GM12891 (cell line): ENCODE measurements at regions not wholly inside any gene's neighbourhood (a gene's known extent, or its start where the extent isn't known, plus 50 kb on each side); places are given as distances from the start of the nearest gene placed in this dataset.

Source experiments
- DNase-seq: peaks from one replicate; pipeline ENCODE4 v3.0.0; 2011; ENCODE audit warnings: low spot score; ENCODE audit not compliant: insufficient read length
- FAIRE-seq: peaks from 2 replicates; lab custom pipeline; 2011; peaks lifted over from hg19 to GRCh38; lab: Jason Lieb, UNC
- PAX5 ChIP-seq: IDR thresholded peaks from 2 replicates; pipeline ENCODE4 v1.6.1; 2011; ENCODE audit warnings: low read length, moderate library complexity, mild to moderate bottlenecking; ENCODE audit not compliant: insufficient read depth, severe bottlenecking
- POLR2A ChIP-seq: IDR thresholded peaks from 2 replicates; pipeline ENCODE4 v1.6.1; 2011; ENCODE audit warnings: low read depth, low read length, control low read depth
- POLR2AphosphoS5 ChIP-seq: IDR thresholded peaks from 2 replicates; pipeline ENCODE4 v1.6.1; 2011; ENCODE audit warnings: low read depth, low read length, control low read depth
- POU2F2 ChIP-seq: IDR thresholded peaks from 2 replicates; pipeline ENCODE4 v1.6.1; 2011; ENCODE audit warnings: low read depth, mild to moderate bottlenecking, control low read depth, low read length, moderate library complexity
- SPI1 ChIP-seq: IDR thresholded peaks from 2 replicates; pipeline ENCODE4 v1.6.1; 2011; ENCODE audit warnings: low read depth, low read length, control low read depth
- TAF1 ChIP-seq: IDR thresholded peaks from 2 replicates; pipeline ENCODE4 v1.6.1; 2011; ENCODE audit warnings: low read depth, low read length, control low read depth

DNA sequence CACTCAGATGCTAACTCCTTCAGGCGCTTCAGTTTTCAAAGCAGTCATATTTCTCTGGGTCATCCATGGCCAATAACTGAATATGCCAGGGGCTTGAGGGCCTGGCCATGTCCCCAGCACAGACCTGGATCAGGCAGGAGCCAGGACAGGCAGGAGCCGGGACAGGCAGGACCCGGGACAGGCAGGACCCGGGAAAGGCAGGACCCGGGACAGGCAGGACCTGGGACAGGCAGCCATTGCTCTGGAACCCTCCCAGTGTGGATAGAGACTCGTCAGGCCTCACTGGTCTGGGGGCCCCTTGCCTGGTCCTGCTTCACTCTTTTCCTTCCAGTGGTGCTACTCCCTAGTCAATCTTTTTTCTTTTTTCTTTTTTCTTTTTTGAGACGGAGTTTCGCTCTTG lies 117.5 kb upstream of the TEX51 start:
- DNase-seq: no peak
- no peak for FAIRE-seq
- no peak for TF ChIP-seq SPI1
- no peak for TF ChIP-seq POLR2AphosphoS5
- TF ChIP-seq POLR2A: no peak
- no peak for TF ChIP-seq PAX5
- no peak for TF ChIP-seq POU2F2
- no peak for TF ChIP-seq TAF1

DNA sequence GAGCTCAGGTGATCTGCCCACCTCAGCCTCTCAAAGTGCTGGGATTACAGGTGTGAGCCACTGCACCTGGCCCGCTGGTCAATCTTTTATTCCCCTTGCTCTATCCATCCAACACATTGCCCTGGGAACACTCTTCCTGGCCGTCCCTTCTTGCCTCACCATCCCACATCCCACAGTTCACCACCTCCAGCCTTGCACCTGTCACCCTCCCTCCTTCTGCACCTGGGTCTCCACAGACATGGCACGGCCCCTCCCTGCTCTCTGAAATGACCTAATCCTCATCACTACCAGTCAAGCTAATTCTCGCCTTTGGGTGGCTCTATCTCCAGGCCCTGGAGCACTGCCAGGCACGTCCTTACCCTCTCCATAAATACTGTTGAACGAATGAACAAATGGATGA lies 116.9 kb upstream of the TEX51 start:
- no peak for DNase-seq
- no peak for TF ChIP-seq POU2F2
- no peak for TF ChIP-seq PAX5
- no peak for TF ChIP-seq POLR2A
- TF ChIP-seq SPI1: no peak
- no peak for FAIRE-seq

DNA sequence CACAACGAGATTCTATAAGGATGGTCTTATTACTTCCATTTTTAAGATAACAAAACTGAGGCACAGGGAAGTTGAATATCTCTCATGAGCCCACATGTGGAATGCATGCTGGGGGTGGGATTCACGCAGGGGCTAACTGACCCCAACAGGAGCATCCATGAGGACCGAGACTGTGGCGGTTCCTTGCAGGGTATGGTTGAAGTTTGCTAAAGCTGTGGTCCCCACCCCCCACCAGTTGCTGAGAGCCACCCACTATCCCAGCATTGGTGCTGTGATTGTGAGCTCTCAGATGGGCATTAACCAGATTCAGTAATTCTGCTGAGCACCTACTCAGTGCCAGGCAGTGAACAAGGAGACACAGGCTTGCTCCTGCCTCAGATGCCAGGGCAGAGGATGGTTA lies 116.0 kb upstream of the TEX51 start:
- TF ChIP-seq POLR2AphosphoS5 (no peak), TAF1 (no peak), SPI1 (no peak), PAX5 (no peak), POLR2A (no peak), POU2F2 (no peak)
- DNase-seq (no peak), FAIRE-seq (no peak)

DNA sequence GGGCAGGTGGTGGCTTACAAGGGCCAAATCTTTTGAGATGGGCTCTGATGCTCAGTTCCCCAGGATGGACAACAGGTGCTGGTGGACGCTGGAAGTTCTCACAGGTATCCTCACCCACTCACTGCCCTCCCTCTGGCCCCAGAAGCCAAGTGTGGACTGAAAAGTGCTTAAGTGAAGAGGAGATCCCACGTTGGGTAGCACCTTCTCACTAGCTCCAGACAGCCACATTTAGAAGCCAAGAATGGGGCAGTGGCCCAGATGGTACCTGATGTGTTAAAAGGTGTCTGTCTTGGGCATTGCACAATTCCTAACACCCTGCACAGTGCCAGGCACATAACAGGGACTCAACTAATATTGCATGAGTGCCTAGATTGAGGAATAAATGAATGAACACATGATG lies 115.3 kb upstream of the TEX51 start:
- FAIRE-seq: no peak
- DNase-seq: no peak
- TF ChIP-seq POLR2AphosphoS5 (no peak), POU2F2 (no peak), PAX5 (no peak), POLR2A (no peak), SPI1 (no peak), TAF1 (no peak)

DNA sequence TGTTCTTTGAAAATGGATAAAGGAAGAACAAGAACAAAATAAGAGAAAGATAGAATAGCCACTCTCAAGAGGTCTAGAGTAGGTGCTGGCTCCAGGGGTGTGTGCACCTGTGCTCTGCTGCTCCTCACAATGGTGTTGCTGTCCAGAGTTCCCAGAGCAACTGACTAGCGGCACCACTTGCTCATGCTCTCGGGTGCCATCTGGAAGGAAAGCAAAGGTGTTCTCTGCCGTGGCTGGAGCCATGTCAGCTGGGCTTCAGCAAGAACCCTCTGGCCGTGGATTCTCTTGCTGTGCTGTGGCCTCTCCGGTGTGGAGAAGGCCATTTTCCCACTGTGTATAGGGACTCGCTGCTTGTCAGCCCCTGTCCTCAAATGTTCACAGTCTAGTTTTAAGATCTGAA lies 114.6 kb upstream of the TEX51 start:
- no peak for FAIRE-seq
- TF ChIP-seq TAF1 (no peak), POLR2AphosphoS5 (no peak), POU2F2 (no peak), POLR2A (no peak), PAX5 (no peak), SPI1 (no peak)
- DNase-seq: no peak

DNA sequence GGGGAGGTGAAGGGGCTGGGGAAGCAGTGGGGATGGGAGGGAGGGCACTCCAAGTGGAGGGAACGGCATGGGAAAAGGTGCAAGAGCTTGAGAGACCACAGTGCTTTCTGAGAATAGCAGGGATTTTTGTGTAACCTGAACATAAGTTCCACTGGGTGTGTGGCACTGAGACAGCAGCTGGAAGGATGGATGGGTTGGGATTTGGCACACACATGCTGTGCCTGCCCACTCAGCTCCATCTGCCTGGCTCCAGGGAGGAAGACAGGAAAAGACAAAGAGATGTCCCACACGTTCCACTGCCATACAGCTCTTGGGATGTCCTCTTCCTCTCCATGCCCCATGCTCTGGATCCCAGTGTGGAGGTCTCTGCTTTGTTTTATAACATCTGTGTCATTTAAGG lies 114.1 kb upstream of the TEX51 start:
- FAIRE-seq (no peak), DNase-seq (no peak)
- TF ChIP-seq POLR2A (no peak), TAF1 (no peak), PAX5 (no peak), SPI1 (no peak), POLR2AphosphoS5 (no peak), POU2F2 (no peak)

DNA sequence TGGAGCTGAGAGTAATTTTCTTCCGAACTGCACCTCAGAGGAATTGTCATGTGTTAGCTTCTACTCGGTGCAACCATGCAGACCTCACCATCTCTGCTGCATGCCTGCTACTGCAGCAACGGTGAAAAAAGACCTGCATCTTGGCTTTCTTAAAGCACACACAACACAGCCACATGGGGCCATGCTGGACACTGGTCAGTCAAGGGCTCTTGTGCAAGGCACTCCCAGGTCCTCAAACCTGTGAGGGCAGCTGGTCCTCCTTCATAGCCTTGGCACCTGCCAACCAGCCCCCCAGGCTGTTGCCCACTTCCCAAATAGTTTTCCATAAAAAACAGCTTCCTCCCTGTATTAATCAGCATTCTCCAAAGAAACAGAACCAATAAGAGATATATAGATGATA lies 113.5 kb upstream of the TEX51 start:
- TF ChIP-seq PAX5: no peak
- no peak for TF ChIP-seq SPI1
- no peak for TF ChIP-seq POLR2AphosphoS5
- no peak for TF ChIP-seq TAF1
- TF ChIP-seq POLR2A: no peak
- TF ChIP-seq POU2F2: no peak
- FAIRE-seq: no peak
- no peak for DNase-seq

DNA sequence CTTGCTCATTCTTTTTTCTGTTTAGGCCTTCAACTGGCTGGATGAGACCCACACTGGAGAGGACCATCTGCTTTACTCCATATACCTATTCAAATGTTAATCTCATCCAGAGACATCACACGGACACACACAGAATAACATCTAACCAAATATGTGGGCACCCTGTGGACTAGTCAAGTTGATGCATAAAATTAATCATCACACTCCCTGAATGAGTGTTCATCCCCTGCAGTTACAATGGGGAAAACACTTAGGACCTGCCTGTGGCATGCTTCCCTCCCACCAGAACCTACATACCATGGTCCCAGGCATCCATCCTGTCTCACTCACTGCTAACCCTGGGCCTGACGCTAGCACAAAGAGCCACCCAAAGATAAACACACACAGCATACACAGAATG lies 112.8 kb upstream of the TEX51 start:
- DNase-seq: no peak
- FAIRE-seq: no peak
- no peak for TF ChIP-seq POLR2AphosphoS5
- TF ChIP-seq TAF1: no peak
- no peak for TF ChIP-seq POU2F2
- no peak for TF ChIP-seq POLR2A
- TF ChIP-seq PAX5: no peak
- TF ChIP-seq SPI1: no peak

DNA sequence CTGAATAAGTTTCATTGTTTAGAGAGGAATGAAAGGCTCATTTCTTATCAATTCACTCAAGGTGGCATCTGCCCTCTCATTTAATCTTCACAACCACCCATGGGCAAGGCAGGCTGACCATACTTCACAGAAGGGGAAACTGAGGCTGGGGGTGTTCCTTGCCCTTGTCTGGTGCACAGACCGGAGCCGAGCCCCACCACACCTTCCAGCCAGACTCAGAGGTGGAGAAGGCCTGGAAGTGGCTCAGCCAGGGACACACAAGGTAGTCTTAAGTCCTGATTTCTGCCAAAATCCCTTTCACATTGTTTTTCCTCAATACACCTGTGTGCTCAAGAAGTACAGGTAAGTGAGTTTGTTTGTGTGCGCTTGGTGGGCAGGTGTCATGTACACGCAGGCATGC lies 111.9 kb upstream of the TEX51 start:
- FAIRE-seq: no peak
- no peak for DNase-seq
- TF ChIP-seq POU2F2 (no peak), SPI1 (no peak), POLR2AphosphoS5 (no peak), POLR2A (no peak), PAX5 (no peak), TAF1 (no peak)

DNA sequence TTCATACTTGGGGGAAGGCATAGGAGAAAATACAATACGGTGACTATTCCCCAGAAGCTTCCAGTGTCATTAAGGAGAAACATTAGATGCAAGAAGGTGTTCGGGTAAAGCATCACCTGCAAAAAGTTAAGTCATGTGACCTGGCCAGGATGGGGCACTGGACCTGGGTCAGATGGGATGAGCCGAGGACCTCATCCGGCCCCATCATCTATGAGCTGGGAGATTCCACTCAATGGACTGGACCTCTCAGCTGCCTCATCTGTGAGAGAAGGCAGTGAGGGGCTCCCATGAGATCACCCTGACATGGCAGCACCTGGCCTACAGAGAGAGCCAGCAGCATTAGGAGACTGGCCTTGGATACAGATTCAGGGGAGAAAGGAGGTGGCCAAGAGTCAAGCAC lies 111.4 kb upstream of the TEX51 start:
- FAIRE-seq (no peak), DNase-seq (no peak)
- TF ChIP-seq POLR2AphosphoS5 (no peak), TAF1 (no peak), SPI1 (no peak), POLR2A (no peak), PAX5 (no peak), POU2F2 (no peak)

DNA sequence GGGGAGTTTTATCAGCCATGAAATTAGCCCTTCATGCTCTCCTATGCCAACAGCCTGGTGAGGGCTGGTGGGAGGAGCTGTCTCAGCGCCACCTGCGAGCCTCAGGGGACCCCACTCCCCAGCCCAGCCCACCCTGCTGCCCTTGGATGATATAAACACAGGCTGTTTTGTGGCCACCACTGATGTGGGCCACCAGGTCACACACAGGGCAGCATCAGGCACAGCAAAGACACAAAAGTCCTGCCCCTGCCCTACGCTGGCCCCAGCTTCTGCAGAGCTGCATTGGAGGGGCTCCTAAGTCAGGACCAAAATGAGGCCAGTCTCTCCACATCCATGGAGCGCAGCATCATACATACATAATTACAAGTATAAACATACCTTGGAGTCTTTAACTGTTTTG lies 110.6 kb upstream of the TEX51 start:
- TF ChIP-seq POLR2AphosphoS5 (no peak), PAX5 (no peak), POLR2A (no peak), TAF1 (no peak), SPI1 (no peak), POU2F2 (no peak)
- DNase-seq: no peak
- FAIRE-seq: no peak
